ENCODE measurements at regions not wholly inside any gene's neighbourhood (a gene's known extent, or its start where the extent isn't known, plus 50 kb on each side); places are given as distances from the start of the nearest gene placed in this dataset.

GRCh38 chr11:79762279-79762921, 321.6 kb upstream of the TENM4 start:
- peak in 1 of 2 experiments; percentile 13 for DNase-seq

GRCh38 chr11:79758325-79758724, 317.5 kb upstream of the TENM4 start:
- no peak for DNase-seq

GRCh38 chr11:79747406-79747805, 306.6 kb upstream of the TENM4 start:
- DNase-seq: no peak

GRCh38 chr11:79744941-79745340, 304.1 kb upstream of the TENM4 start:
- DNase-seq: no peak

- no peak for DNase-seq
Observed at GRCh38 chr11:79742176-79742575, 301.3 kb upstream of the TENM4 start.

- no peak for DNase-seq
Observed at GRCh38 chr11:79739591-79739990, 298.8 kb upstream of the TENM4 start.

GRCh38 chr11:79727221-79727620, 286.4 kb upstream of the TENM4 start:
- no peak for DNase-seq

- no peak for DNase-seq
Observed at GRCh38 chr11:79720115-79720514, 279.3 kb upstream of the TENM4 start.

GRCh38 chr11:79708319-79708932, 267.6 kb upstream of the TENM4 start:
- DNase-seq: peak; percentile 5 to 21

- no peak for DNase-seq
Observed at GRCh38 chr11:79705648-79706047, 264.8 kb upstream of the TENM4 start.

- no peak for DNase-seq
Observed at GRCh38 chr11:79702303-79702702, 261.5 kb upstream of the TENM4 start.

GRCh38 chr11:79699246-79699645, 258.4 kb upstream of the TENM4 start:
- DNase-seq: no peak

- DNase-seq: no peak
Observed at GRCh38 chr11:79697905-79698304, 257.1 kb upstream of the TENM4 start.

- DNase-seq: no peak
Observed at GRCh38 chr11:79694368-79694767, 253.5 kb upstream of the TENM4 start.

GRCh38 chr11:79691445-79691844, 250.6 kb upstream of the TENM4 start:
- DNase-seq: no peak

GRCh38 chr11:79686703-79687419, 246.0 kb upstream of the TENM4 start:
- DNase-seq: no peak

- no peak for DNase-seq
Observed at GRCh38 chr11:79683930-79684329, 243.1 kb upstream of the TENM4 start.

GRCh38 chr11:79678780-79679452, 238.1 kb upstream of the TENM4 start:
- DNase-seq: no peak

GRCh38 chr11:79676396-79676795, 235.6 kb upstream of the TENM4 start:
- DNase-seq: no peak

- no peak for DNase-seq
Observed at GRCh38 chr11:79675081-79675480, 234.3 kb upstream of the TENM4 start.

GRCh38 chr11:79672786-79673185, 232.0 kb upstream of the TENM4 start:
- DNase-seq: no peak

- no peak for DNase-seq
Observed at GRCh38 chr11:79671401-79671800, 230.6 kb upstream of the TENM4 start.

GRCh38 chr11:79670882-79671281, 230.1 kb upstream of the TENM4 start:
- no peak for DNase-seq

- DNase-seq: no peak
Observed at GRCh38 chr11:79668575-79668974, 227.7 kb upstream of the TENM4 start.

Data from NCI-H1930 (cell line).